OCI-LY3 (cell line): ENCODE measurements at regions not wholly inside any gene's neighbourhood (a gene's known extent, or its start where the extent isn't known, plus 50 kb on each side); places are given as distances from the start of the nearest gene placed in this dataset.

Experiments
- H2AFZ ChIP-seq: fragments of 200-600, 300-600 bp; shearing (Covaris generic); 2 replicates; pipeline ENCODE4 v1.6.0; 2014; ENCODE audit warnings: antibody characterized with exemption, low read depth, low read length
- H3K27ac ChIP-seq: fragments of 200-600, 300-600 bp; sonication (generic); 2 replicates; pipeline ENCODE4 v1.5.1; 2014; ENCODE audit warnings: mild to moderate bottlenecking, low read length, moderate library complexity, mixed read lengths
- H3K27me3 ChIP-seq: fragments of 200-600, 300-600 bp; sonication (generic); 2 replicates; pipeline ENCODE4 v1.6.1; 2014; ENCODE audit warnings: low read depth, low read length, mixed read lengths
- H3K36me3 ChIP-seq: fragments of 200-600, 300-600 bp; sonication (generic); replicated peaks from 2 replicates; pipeline ENCODE3; 2014; ENCODE audit warnings: low read depth, low read length, mixed read lengths
- H3K4me1 ChIP-seq: fragments of 300-600, 200-600 bp; sonication (generic); 2 replicates; pipeline ENCODE4 v1.6.1; 2014; ENCODE audit warnings: low read length, mixed read lengths
- H3K4me2 ChIP-seq: fragments of 200-600, 300-600 bp; sonication (generic); 2 replicates; pipeline ENCODE4 v1.6.1; 2014; ENCODE audit warnings: low read length, mixed read lengths
- H3K4me3 ChIP-seq: fragments of 300-600, 200-600 bp; sonication (generic); 2 replicates; pipeline ENCODE4 v1.5.1; 2014; ENCODE audit warnings: antibody characterized with exemption, mild to moderate bottlenecking, low read length, moderate library complexity
- H3K79me2 ChIP-seq: fragments of 300-600, 200-600 bp; shearing (Covaris generic); 2 replicates; pipeline ENCODE4 v1.6.1; 2014; ENCODE audit warnings: mild to moderate bottlenecking, low read length, mixed read lengths
- H3K9ac ChIP-seq: fragments of 300-600, 200-600 bp; shearing (Covaris generic); 2 replicates; pipeline ENCODE4 v1.6.0; 2014; ENCODE audit warnings: mild to moderate bottlenecking, low read length, moderate library complexity
- H3K9me3 ChIP-seq: fragments of 200-600, 300-600 bp; shearing (Covaris generic); 2 replicates; pipeline ENCODE4 v1.6.1; 2014; ENCODE audit warnings: low read length, mixed read lengths; ENCODE audit not compliant: insufficient read depth
- H4K20me1 ChIP-seq: fragments of 200-600, 300-600 bp; sonication (generic); 2 replicates; pipeline ENCODE4 v1.6.1; 2016; ENCODE audit warnings: low read length, mixed read lengths; ENCODE audit not compliant: insufficient read depth
- CTCF ChIP-seq: fragments of 200-600, 300-600 bp; sonication (generic); IDR thresholded peaks from 2 replicates; pipeline ENCODE4 v1.5.1; 2014; ENCODE audit warnings: antibody characterized with exemption, low read length, low read depth
- EZH2phosphoT487 ChIP-seq: fragments of 200-600 bp; shearing (Covaris generic); IDR thresholded peaks from 2 replicates; pipeline ENCODE4 v1.6.1; 2018; ENCODE audit warnings: antibody characterized with exemption, mixed run types, low read depth

- Histone ChIP-seq H3K27me3 (peaks cover 27% of the 10 kb centered on the region), H3K27ac (no peak overlapping the region), H3K79me2 (no peaks in the 10 kb centered on the region), H3K4me1 (peaks cover 9% of the 10 kb centered on the region), H3K9me3 (no peaks in the 10 kb centered on the region), H3K4me3 (no peak overlapping the region), H3K36me3 (no peaks in the 10 kb centered on the region), H3K9ac (no peak overlapping the region), H3K4me2 (no peak overlapping the region), H2AFZ (no peak overlapping the region), H4K20me1 (no peaks in the 10 kb centered on the region)
- no peak for TF ChIP-seq EZH2phosphoT487
- no peak for TF ChIP-seq CTCF
Measured at GRCh38 chr13:50409220-50409619, 394.0 kb downstream of the KCNRG start.

- Histone ChIP-seq H3K9ac (no peak overlapping the region), H3K27me3 (peaks cover 27% of the 10 kb centered on the region), H3K79me2 (no peaks in the 10 kb centered on the region), H3K4me2 (no peak overlapping the region), H3K4me3 (no peak overlapping the region), H3K36me3 (no peaks in the 10 kb centered on the region), H3K4me1 (peaks cover 9% of the 10 kb centered on the region), H4K20me1 (no peaks in the 10 kb centered on the region), H2AFZ (no peak overlapping the region), H3K27ac (no peak overlapping the region), H3K9me3 (no peaks in the 10 kb centered on the region)
- TF ChIP-seq EZH2phosphoT487, result no peak
- no peak for TF ChIP-seq CTCF
Measured at GRCh38 chr13:50410921-50411746, 395.9 kb downstream of the KCNRG start.

GRCh38 chr13:50412046-50412617 is 396.9 kb downstream of the KCNRG start:
- H4K20me1 ChIP-seq, result no peaks in the 10 kb centered on the region
- no peak overlapping the region for H3K4me2 ChIP-seq
- H3K4me3 ChIP-seq, result no peak overlapping the region
- H3K27ac ChIP-seq, result no peak overlapping the region
- no peaks in the 10 kb centered on the region for H3K9me3 ChIP-seq
- no peak overlapping the region for H3K9ac ChIP-seq
- no peak overlapping the region for H2AFZ ChIP-seq
- peaks cover 9% of the 10 kb centered on the region for H3K4me1 ChIP-seq
- peaks cover 22% of the 10 kb centered on the region for H3K27me3 ChIP-seq
- TF ChIP-seq CTCF, result no peak
- no peak for TF ChIP-seq EZH2phosphoT487
- no peaks in the 10 kb centered on the region for H3K79me2 ChIP-seq
- H3K36me3 ChIP-seq, result no peaks in the 10 kb centered on the region

- TF ChIP-seq CTCF (no peak), EZH2phosphoT487 (no peak)
Measured at GRCh38 chr13:50414640-50415039, 399.4 kb downstream of the KCNRG start.

More at GRCh38 chr13:50414640-50415039, 399.4 kb downstream of the KCNRG start:
- H2AFZ ChIP-seq, result no peak overlapping the region
- no peak overlapping the region for H3K27ac ChIP-seq
- no peaks in the 10 kb centered on the region for H3K79me2 ChIP-seq
- H3K27me3 ChIP-seq, result peaks cover 19% of the 10 kb centered on the region
- no peaks in the 10 kb centered on the region for H4K20me1 ChIP-seq
- H3K4me3 ChIP-seq, result no peak overlapping the region
- H3K9me3 ChIP-seq, result no peaks in the 10 kb centered on the region
- no peaks in the 10 kb centered on the region for H3K4me1 ChIP-seq
- no peak overlapping the region for H3K9ac ChIP-seq
- H3K4me2 ChIP-seq, result no peak overlapping the region
- H3K36me3 ChIP-seq, result no peaks in the 10 kb centered on the region
